ENCODE measurements at regions not wholly inside any gene's neighbourhood (a gene's known extent, or its start where the extent isn't known, plus 50 kb on each side); places are given as distances from the start of the nearest gene placed in this dataset.

DNA sequence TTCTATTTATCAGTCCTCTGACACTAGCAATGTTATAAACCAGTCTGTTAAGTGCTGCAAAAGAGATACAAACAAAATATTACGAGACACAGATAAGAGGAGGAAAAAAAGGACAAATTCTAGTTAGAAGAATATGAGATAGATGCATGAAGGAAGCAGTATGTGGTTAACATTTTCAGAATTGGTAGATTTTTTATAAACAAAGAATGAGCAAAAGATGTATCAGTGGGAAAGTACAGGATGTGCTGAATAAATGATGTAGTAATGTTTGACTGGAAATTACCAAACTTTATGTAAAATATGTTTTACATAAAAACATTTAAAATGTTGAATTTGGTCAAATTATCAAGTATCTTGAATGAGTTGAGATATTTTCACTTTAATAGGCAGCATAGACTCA lies 574.2 kb downstream of the NUF2 start:
- Histone ChIP-seq H3T11ph (ENCODE audit: low read length) (no peak overlapping the region), H3K4ac (ENCODE audit: low read depth, low read length) (no peak overlapping the region)
- WGBS (ENCODE audit: extremely low coverage, insufficient read length, low lambda C conversion rate) = no CpG with 5 or more reads among the region's 1 CpG

More for the DNA sequence above, 574.2 kb downstream of the NUF2 start:
- H3K79me2 ChIP-seq (ENCODE audit: insufficient read depth, low read length) = no peaks in the 10 kb centered on the region
- no peak overlapping the region for H2AK5ac ChIP-seq (ENCODE audit: insufficient read length, low read length)
- no peak overlapping the region for H3K4me2 ChIP-seq (ENCODE audit: insufficient read depth, insufficient read length, low read length)
- no peak overlapping the region for H3K18ac ChIP-seq (ENCODE audit: insufficient read length, low read depth, low read length)
- H4K20me1 ChIP-seq (ENCODE audit: control insufficient read depth, insufficient read depth, insufficient read length) = no peaks in the 10 kb centered on the region
- H4K91ac ChIP-seq (ENCODE audit: insufficient read length, low read depth, low read length) = no peak overlapping the region
- no peak overlapping the region for H2BK15ac ChIP-seq (ENCODE audit: low read depth, low read length)
- H3K4me1 ChIP-seq (ENCODE audit: insufficient read depth, low read length) = no peaks in the 10 kb centered on the region
- Mint-ChIP-seq H3K27me3 (ENCODE audit: low read depth) (no peaks in the 10 kb centered on the region), H3K4me3 (no peak overlapping the region), H3K36me3 (ENCODE audit: insufficient read depth in 1 of 3, low read depth in 3 of 3) (no peaks in the 10 kb centered on the region), H3K27ac (no peak overlapping the region), H3K4me1 (peaks cover 19 to 26% of the 10 kb centered on the region in 2 experiments), H3K9me3 (no peaks in the 10 kb centered on the region)
- no peaks in the 10 kb centered on the region for H3K9me3 ChIP-seq (ENCODE audit: control insufficient read depth, low read depth, low read length)
- no peak overlapping the region for H3K9ac ChIP-seq (ENCODE audit: extremely low read depth, insufficient read length, low read length)
- no peak overlapping the region for H4K8ac ChIP-seq (replicated peaks; ENCODE audit: insufficient read length, low read depth, low read length)
- no peaks in the 10 kb centered on the region for H3K23me2 ChIP-seq (ENCODE audit: insufficient read length, low read depth, low read length, poor library complexity, severe bottlenecking)
- H3K56ac ChIP-seq (ENCODE audit: insufficient read length, low read depth, low read length) = no peak overlapping the region
- H2BK12ac ChIP-seq (ENCODE audit: insufficient read length, low read depth, low read length) = no peak overlapping the region
- H3K79me1 ChIP-seq (ENCODE audit: insufficient read depth, low read depth, low read length, poor library complexity, severe bottlenecking) = no peaks in the 10 kb centered on the region
- no peak overlapping the region for H3K23ac ChIP-seq (ENCODE audit: insufficient read length, low read depth, low read length)
- H2BK20ac ChIP-seq (ENCODE audit: low read depth, low read length, poor library complexity, severe bottlenecking) = no peak overlapping the region
- TF ChIP-seq, protein P1, sequence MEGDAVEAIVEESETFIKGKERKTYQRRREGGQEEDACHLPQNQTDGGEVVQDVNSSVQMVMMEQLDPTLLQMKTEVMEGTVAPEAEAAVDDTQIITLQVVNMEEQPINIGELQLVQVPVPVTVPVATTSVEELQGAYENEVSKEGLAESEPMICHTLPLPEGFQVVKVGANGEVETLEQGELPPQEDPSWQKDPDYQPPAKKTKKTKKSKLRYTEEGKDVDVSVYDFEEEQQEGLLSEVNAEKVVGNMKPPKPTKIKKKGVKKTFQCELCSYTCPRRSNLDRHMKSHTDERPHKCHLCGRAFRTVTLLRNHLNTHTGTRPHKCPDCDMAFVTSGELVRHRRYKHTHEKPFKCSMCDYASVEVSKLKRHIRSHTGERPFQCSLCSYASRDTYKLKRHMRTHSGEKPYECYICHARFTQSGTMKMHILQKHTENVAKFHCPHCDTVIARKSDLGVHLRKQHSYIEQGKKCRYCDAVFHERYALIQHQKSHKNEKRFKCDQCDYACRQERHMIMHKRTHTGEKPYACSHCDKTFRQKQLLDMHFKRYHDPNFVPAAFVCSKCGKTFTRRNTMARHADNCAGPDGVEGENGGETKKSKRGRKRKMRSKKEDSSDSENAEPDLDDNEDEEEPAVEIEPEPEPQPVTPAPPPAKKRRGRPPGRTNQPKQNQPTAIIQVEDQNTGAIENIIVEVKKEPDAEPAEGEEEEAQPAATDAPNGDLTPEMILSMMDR (conservative IDR thresholded peaks at IDR 0.05) = no peak
- H3K27ac ChIP-seq (ENCODE audit: insufficient read length, low read depth, low read length) = no peak overlapping the region
- no peak overlapping the region for H2BK120ac ChIP-seq (ENCODE audit: low read depth, low read length, poor library complexity, severe bottlenecking)
- no peak overlapping the region for H2BK5ac ChIP-seq (ENCODE audit: insufficient read length, low read length)
- H2AFZ ChIP-seq (ENCODE audit: low read length) = no peak overlapping the region
- DNase-seq = no peak
- no peak overlapping the region for H3K14ac ChIP-seq (ENCODE audit: insufficient read depth, low read length)
- H4K5ac ChIP-seq (ENCODE audit: insufficient read length, low read depth, low read length) = no peak overlapping the region
- no peaks in the 10 kb centered on the region for H3K27me3 ChIP-seq (ENCODE audit: insufficient read depth, low read length)
